ENCODE measurements at regions not wholly inside any gene's neighbourhood (a gene's known extent, or its start where the extent isn't known, plus 50 kb on each side); places are given as distances from the start of the nearest gene placed in this dataset.
"Not testable (repeated sequence)": the region's sequence is repeated elsewhere in the genome, so short reads cannot be mapped to it uniquely, and the experiment has no call there.

DNA sequence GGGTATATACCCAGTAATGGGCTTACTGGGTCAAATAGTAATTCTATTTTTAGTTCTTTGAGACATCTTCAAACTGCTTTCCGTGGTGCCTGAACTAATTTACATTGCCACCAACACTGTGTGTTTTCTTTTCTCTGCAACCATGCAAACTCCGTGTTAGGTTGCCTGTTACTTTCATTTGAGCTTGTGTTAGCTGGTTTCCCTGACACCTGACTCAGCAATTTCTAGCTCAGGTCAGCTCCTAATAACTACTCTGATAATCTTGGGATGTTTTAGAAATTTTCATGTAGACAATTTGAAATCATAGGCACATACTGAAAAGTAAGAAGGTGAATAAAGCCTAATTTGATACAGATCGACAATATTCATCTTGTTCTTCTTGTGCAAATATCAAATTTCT is 132.3 kb downstream of the ADCYAP1 start:
- no peak overlapping the region for H3K4me3 ChIP-seq
- no peak overlapping the region for H3K27ac ChIP-seq

DNA sequence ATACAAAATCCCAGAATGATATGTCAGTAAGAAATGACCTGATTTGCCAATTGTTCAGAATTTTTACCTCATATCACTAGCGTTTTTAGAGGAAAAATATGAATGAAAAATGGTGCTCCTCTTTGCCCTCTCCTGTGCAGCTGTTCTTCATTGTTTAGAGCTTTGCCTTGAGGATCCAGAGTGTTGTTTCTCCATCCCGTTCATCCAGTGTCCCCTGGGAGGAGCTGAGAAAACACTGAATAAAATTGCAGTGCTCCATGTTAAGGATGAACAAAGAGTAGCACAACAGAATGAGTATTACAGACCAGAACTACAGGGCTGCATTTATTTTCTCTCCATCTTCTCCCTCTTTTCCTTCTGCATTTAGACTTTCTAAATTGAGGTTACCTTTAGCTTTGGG is 133.1 kb downstream of the ADCYAP1 start:
- H3K4me3 ChIP-seq: no peak overlapping the region
- no peak overlapping the region for H3K27ac ChIP-seq

DNA sequence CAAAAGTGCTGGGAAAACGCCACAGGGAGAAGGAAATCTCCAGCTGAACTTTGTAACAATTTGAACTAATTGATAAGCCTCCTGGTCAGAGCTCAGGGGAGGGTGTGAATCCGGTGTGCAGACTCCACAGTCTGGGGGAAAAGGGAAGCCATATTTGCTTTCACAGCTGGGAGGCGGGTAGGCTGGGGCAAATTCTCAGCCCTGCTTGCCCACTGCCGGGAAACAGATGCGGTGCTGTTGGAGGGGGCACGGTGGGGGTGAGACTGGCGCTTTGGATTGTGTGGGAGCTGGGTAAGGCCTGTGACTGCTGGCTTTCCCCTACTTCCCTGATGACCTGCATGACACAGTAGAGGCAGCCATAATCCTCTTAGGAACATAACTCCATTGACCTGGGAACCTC is 134.8 kb downstream of the ADCYAP1 start:
- Histone ChIP-seq H3K4me3 (no peak overlapping the region), H3K27ac (no peak overlapping the region)

DNA sequence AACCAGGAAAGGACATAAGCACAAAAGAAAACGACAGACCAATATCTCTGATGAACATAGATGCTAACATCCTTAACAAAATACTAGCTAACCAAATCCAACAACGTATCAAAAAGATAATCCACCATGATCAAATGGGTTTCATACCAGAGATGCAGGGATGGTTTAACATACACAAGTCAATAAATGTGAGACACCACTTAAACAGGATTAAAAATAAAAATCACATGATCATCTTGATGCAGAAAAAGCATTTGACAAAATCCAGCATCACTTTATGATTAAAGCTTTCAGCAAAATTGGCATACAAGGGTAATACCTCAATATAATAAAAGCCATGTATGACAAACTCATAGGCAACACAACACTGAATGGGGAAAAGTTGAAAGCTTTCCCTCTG is 138.4 kb downstream of the ADCYAP1 start:
- H3K27ac ChIP-seq, H3K4me3 ChIP-seq: not testable (repeated sequence)

DNA sequence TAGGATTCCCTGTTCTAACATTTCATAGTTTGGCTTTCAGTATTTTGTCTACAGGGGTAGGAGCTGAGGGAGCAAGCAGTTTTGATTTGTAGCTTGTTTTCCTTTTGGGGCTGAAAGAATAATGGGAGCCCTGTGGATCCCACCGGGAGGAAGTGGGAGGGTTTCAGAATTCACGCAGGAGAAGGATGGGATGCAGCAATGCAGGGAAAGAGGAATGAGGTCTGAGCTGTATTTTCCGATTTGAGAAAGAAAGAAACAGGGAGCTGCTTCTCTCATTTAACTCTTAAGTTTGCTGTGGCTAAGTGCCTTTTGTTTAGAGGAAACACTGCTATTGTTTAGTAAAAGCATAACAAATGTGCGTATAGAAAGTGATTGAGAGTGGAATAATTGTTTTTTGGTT is 141.0 kb downstream of the ADCYAP1 start:
- Histone ChIP-seq H3K4me3 (no peak overlapping the region), H3K27ac (no peak overlapping the region)

DNA sequence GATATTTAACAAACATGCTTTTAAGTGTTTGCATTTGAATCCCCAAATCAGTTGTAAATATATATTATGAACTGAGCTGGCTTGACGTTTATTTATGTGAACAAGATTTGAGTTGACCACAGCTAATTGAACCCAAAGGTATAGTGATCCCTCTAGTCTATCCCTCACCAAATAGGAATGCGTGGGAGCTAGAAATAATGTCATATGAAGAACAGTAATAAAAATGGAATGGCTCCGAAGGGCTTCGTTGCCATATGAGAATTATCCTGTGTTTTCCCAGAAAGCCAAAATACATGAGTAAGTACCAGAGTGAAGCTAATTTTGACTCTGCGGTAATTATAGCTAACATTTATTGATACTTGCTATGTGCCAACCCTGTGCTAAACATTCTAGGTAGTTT is 142.7 kb downstream of the ADCYAP1 start:
- Histone ChIP-seq H3K27ac (no peak overlapping the region), H3K4me3 (no peak overlapping the region)

DNA sequence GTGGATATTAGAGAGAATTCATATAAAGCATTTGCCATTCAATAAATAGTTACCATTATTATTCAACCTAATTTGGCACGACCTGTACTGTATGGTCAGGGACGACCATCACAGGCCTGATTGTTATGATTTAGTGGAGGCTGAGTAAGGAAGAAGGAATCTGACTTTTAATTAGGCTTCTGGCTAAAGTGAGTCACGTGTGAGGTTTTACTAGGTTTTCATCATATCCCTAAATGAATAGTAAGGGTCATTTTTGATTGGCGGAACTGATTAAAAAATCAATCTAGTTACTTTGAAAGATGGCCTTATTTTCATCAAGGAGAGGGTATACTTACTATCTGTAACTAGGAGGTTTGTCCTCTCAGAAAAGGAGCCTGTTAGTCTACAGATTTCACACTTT is 143.4 kb downstream of the ADCYAP1 start:
- H3K27ac ChIP-seq: no peak overlapping the region

DNA sequence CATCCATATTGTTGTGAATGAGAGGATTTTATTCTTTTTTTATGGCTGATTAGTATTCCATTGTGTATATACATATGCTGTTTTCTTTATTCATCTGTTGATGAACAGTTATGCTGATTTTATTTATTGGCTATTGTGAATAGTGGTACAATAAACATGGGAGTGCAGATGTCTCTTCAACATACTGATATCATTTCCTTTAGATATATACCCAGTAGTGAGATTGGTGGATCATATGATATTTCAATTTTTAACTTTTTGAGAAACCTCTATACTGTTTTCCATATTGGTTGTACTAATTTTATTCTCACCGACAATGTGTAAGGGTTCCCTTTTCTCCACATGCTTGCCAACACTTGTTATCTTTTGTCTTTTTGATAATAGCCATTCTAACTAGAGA is 144.5 kb downstream of the ADCYAP1 start:
- no peak overlapping the region for H3K27ac ChIP-seq

More for the DNA sequence above, 143.4 kb downstream of the ADCYAP1 start:
- no peak overlapping the region for H3K4me3 ChIP-seq

DNA sequence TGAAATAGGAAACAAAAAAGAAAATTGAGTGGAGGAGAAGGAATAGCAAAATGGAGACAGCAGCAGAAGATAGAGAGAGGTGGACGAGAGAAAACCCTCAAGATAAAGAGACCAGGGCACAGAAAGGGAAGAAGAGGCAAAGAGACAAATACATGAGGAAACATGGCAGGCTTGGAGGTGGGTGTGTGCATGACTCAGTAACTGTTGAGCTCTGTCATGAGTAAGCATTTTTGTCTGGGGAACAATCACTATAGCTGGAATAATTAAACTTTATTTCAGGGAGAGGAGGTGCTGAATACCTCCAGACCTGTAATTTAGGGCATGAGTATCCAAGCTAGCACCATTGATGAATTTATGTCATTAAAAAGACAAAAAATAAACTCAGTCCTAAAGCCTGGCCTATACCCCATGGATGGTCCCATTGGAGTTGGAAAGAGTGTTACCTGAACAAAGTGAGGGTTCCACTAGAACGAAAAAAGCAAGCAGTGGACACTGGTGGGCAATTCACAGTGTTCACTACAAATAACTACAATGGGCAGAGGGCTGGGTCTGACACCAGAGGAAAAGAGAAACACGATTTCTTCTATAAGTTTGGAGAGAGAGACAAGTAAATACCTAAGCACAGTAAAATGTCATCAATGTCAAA is 145.5 kb downstream of the ADCYAP1 start:
- no peak overlapping the region for H3K27ac ChIP-seq
- H3K4me3 ChIP-seq: no peak overlapping the region

More for the DNA sequence above, 144.5 kb downstream of the ADCYAP1 start:
- no peak overlapping the region for H3K4me3 ChIP-seq

DNA sequence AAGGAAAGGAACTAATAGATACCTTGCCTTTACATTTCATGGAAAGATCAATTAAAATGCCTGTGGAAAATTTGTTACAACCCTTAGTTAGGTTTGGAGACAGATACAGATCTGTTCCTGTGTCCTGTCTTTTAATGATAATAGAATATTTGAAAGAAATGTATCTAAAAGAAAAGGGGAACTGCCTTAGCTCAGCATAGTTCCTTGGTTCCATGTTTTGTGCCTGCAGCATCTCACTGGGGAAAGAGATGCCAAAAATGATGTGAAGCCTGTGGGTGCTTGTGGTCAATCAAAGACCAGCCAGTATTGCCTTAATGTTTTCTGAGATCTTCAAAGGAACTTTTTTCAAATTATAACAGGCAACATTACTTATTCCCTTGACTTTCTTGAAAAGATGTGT is 147.6 kb downstream of the ADCYAP1 start:
- no peak overlapping the region for H3K27ac ChIP-seq

DNA sequence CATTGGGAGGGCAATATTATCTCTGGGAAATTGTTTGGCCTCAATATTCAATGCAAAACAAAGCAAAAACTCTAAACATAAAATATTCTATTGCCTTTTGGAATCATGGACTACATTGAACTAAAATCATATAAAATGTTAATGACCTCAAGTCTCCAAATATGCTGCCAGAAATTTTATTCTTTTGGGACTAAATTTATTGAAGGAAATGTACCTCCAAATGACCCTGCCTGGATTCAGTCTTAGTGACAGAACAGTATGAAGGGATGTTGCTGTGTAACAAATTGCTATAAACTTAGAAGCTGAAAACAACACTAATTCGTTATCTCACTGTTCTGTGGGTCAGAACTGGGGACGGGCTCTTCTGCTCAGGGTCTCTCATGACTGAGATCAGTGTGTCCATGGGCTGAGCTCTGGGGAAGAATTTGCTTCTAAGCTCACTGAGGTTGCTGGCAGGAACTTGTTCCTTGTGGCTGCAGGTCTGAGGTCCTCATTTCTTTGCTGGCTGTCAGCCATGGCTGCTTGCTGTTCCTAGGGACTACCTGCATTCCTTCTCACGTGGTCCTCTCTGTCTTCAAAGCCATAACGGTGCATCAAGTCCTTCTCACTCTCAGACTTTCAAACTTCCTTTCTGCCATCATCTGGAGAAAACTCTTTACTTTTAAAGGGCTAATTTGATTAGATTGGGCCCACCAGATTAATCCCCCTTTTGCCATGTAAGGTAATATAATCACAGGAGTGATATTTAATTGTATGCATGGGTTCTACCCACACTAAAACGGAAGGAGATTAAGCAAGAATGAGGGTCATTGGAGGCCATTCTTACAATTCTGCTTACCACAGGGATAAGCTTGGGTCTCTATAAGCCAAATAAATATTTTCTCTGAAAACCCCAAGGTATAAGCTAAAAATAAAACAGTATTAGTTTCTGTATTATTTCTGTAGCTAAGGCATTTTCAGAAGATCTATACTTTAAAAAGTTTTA is 149.0 kb downstream of the ADCYAP1 start:
- no peak overlapping the region for H3K27ac ChIP-seq
- no peak overlapping the region for H3K4me3 ChIP-seq

More for the DNA sequence above, 147.6 kb downstream of the ADCYAP1 start:
- H3K4me3 ChIP-seq: no peak overlapping the region

DNA sequence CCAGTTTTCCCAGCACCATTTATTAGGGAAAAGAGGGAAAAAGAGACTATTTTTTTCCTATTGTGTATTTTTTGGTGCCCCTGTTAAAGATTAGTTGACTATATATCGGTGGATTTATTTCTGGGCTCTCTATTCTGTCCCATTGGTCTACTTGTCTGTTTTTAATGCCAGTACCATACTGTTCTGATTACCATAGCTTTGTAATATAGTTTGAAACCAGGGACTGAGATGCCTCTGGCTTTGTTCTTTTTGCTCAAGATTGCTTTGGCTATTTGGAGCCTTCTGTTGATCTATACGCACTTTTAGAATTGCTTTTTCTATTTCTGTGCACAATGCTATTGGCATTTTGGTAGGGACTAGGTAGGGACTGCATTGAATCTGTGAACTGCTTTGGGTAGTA is 151.7 kb downstream of the ADCYAP1 start:
- no peak overlapping the region for H3K4me3 ChIP-seq
- H3K27ac ChIP-seq: no peak overlapping the region

DNA sequence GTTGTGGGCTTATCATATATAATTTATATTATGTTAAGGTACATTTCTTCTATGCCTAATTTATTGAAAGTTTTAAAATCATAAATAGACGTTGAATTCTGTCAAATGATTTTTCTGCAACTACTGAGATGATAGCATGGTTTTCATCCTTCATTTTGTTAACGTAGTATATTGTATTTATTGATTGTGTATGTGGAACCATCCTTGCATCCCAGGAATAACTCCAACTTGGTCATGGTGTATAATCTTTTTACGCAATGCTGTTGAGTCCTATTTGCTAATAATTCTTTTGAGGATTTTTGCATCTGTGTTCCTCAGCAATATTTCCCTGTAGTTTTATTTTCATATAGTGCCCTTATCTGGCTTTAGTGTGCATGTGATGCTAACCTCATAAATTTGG is 152.7 kb downstream of the ADCYAP1 start:
- H3K27ac ChIP-seq: no peak overlapping the region
- no peak overlapping the region for H3K4me3 ChIP-seq

DNA sequence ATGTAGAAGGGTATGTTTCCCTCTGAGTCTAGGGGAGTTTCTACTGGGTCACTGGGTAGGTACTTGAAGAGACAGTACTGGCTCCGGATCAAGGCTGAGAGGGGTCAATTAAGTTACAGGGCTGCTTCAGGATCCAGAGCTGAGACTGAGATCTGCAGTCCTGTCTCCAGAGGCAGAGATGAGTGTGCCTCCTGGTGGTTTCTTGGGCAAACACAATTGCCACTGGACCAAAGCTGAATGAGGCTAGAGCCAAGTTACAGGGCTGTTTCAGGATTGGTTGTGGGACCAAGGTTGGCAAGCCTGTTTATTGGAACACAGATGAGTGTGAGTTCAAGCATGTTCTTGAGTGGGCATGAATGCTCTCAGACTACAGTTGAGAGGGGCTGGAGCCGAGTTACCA is 157.9 kb downstream of the ADCYAP1 start:
- H3K4me3 ChIP-seq: no peak overlapping the region

DNA sequence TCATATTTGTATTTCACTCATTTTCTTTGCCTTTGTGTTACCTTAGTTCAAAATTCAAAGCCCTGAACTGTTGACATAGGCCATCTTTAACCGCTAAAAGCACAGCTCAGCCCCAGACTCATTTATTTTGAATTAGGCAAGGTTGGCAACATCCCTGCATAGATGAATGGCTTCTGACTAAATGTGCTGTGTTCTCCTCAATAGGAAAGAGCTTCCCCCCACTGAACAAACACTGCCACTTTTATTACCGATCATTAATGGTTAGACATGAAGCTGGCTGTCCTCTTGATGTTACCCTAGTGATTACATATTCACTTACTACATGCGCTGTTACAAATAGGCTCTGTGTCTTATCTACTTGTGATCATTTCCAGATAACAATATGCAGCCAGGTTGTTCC is 170.7 kb downstream of the ADCYAP1 start:
- H3K4me3 ChIP-seq: no peak overlapping the region
- H3K27ac ChIP-seq: no peak overlapping the region

More for the DNA sequence above, 157.9 kb downstream of the ADCYAP1 start:
- no peak overlapping the region for H3K27ac ChIP-seq

DNA sequence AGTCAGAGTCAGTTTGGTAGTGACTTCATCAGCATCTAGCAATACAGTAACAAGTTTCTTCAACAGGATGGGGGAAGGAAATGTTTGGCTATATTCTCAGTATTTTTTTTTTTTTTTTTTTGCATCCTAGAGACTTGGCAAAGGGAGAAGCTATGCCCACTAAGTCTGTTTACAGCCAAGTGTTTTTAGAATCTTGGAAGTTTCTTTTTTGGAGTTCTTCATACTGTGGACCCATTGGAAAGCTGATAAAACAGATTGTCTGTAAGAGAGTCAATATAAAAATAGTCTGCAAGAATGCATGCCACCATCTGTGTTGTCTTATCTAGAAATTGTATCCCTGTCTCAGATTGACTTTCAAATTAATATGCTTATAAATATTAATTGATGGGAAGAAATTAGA is 171.2 kb downstream of the ADCYAP1 start:
- Histone ChIP-seq H3K4me3 (no peak overlapping the region), H3K27ac (no peak overlapping the region)

DNA sequence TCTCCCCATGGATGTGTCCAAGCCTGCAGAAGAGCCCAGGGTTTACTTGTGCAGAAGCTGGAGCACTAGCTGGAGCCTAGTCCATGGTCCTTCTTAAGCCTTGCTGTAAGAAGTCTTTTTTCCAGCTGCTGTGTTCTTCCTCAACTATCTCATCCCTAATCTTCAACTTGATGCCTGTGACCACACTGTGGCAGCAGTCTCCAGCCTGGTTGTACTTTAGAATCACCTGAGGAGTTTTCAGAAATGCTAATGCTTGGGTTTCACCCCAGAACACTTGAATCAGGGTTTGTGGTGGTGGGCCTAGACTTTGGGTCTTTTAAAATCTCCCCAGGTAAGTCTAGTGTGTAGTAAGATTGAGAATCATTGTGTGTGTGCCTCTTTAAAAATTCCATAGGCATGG is 173.6 kb downstream of the ADCYAP1 start:
- Histone ChIP-seq H3K27ac (no peak overlapping the region), H3K4me3 (no peak overlapping the region)

DNA sequence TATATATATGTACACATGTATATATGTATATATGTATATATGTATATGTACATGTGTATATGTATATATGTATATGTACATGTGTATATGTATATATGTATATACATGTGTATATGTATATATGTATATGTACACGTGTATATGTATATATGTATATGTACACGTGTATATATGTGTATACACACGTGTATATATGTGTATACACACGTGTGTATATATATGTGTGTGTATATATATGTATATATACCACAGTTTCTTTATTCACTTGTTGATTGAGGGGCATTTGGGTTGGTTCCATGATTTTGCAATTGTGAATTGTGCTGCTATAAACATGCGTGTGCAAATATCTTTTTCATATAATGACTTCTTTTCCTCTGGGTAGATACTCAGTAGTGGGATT is 179.0 kb downstream of the ADCYAP1 start:
- H3K4me3 ChIP-seq, H3K27ac ChIP-seq: not testable (repeated sequence)

DNA sequence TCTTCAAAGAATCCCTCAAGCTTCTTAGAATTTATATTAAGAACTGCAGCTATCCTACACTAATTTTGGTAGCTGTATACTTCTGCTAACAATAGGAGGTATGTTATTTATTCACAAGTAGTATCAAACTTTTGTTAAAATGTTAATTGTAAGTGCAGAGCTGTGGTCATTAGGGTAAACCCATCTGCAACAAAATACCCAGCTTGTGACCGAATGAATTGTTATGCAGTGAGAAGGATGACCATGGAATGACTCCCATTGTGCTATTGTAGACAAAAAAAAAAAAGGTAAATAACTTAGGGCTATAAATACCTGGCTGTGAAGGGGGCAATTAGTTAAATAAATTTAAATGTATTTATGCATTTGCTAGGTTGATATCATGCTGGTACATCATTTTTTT is 186.1 kb downstream of the ADCYAP1 start:
- H3K4me3 ChIP-seq: no peak overlapping the region
- H3K27ac ChIP-seq: no peak overlapping the region

DNA sequence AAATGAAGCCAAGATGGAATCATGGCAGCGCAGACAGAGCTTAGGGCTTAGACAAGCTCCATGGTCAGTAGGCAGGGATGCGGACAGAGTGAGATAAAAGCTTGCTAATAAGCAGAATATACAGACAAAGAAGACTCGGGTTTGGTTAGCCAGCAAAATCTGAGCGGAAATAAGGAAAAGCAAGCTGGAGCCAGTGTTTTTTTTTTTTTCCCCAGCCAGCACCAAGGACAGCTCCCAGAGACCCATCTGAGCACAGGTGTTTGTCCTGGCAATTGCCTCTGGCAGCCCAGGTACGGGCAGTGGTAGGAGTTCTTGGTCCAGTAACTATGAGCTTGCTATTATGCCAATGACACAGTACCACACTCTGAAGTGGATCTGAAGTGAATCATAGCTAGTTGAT is 187.6 kb downstream of the ADCYAP1 start:
- H3K4me3 ChIP-seq: no peak overlapping the region

DNA sequence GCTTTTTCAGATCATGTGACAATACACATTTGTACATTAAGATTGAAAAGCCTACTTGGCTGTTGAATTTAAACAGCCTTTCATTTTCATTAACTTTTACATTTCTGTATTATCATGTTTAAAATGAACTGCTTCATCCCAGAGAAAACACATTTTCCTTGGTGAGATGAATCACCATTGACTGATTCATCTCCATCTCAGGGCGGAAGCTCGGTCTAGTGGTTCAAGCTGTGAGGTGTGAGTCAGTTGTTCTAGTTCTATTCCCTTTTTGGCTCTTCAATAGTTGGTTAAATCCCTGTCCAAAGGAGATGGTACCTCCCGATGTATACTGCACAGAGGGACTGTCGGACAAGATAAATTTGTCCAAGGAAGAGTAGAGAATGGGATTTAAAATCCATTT is 189.7 kb downstream of the ADCYAP1 start:
- Histone ChIP-seq H3K4me3 (no peak overlapping the region), H3K27ac (no peak overlapping the region)

More for the DNA sequence above, 187.6 kb downstream of the ADCYAP1 start:
- H3K27ac ChIP-seq: no peak overlapping the region

Measured in skin epidermis (tissue), 12 donors.